Sciatic nerve (tissue), 2 donors: ENCODE measurements at regions not wholly inside any gene's neighbourhood (a gene's known extent, or its start where the extent isn't known, plus 50 kb on each side); places are given as distances from the start of the nearest gene placed in this dataset.
"Not testable (repeated sequence)": the region's sequence is repeated elsewhere in the genome, so short reads cannot be mapped to it uniquely, and the experiment has no call there.

Experiments used
- ATAC-seq: fragments of 200-7000 bp; cut with Tn5 transposase; one replicate; pipeline ENCODE4 v1.9.1; 2020; ENCODE audit warnings: mild to moderate bottlenecking, moderate library complexity
- DNase-seq: peaks from one replicate; pipeline ENCODE4 v3.0.0-alpha.2; 2020; ENCODE audit warnings: low spot score
- intact Hi-C: fragments of 100-400 bp; cut with DNase I; formaldehyde crosslinking; loops from one replicate; pipeline ENCODE4 v1.14.2; 2022
- donor health status: DM: no; HTN: no; CAD: no.
- donor health status: DM: no; HTN: no; CAD: no.

DNA sequence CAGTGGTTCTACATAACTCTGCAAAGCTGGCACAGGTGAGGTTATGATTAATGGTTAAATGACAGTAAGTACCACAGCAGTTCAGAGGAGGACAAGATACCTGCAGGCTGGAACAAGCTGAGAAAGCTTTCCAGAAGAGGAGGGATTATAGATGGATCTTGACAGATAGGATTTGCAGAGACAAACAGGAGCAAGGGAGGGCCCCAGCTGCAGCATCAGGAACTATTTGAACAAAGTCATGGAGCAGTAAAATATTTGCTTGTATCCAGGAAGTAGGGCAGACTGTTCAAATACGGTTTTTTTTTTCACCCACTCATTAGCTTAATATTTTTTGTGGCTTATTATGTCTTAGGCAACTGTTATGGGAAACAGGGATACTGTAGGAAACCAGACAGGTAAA lies 144.4 kb upstream of the MAN1A1 start:
- intact Hi-C loops, result no loop called here
- no peak for ATAC-seq
- DNase-seq, result no peak

- DNase-seq, ATAC-seq, intact Hi-C loops: not testable (repeated sequence)
Observed at GRCh38 chr6:119491112-119491511, 141.6 kb upstream of the MAN1A1 start.

GRCh38 chr6:119490050-119490449 lies 140.5 kb upstream of the MAN1A1 start:
- intact Hi-C loops, result not testable (repeated sequence)

DNA sequence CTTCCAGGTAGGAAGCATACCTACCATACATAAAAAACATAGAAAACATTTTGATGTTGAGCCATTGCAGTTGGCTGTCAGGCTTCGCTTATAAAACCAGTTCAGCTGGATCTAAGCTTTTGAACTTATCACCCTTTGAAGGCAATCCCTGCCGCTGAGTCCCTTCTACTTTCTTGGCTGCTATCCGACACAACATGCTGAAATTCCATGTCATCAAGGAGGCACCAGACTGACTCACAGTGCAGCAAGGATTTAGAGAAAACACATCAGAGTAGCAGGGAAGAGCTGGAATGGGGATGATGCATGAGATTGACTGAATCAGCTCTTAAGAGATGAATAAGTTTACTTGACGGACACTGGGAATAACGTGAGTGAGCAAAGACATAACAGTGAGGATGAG lies 135.0 kb upstream of the MAN1A1 start:
- intact Hi-C loops, result no loop called here
- no peak for DNase-seq

More at GRCh38 chr6:119490050-119490449, 140.5 kb upstream of the MAN1A1 start:
- not testable (repeated sequence) for DNase-seq, ATAC-seq

GRCh38 chr6:119483908-119484307 lies 134.3 kb upstream of the MAN1A1 start:
- intact Hi-C loops, result no loop called here
- no peak for ATAC-seq
- DNase-seq, result no peak

More for the DNA sequence above, 135.0 kb upstream of the MAN1A1 start:
- ATAC-seq, result no peak

- DNase-seq (no peak), ATAC-seq (no peak)
- intact Hi-C loops, result no loop called here
Observed at GRCh38 chr6:119482850-119483285, 133.3 kb upstream of the MAN1A1 start.

DNA sequence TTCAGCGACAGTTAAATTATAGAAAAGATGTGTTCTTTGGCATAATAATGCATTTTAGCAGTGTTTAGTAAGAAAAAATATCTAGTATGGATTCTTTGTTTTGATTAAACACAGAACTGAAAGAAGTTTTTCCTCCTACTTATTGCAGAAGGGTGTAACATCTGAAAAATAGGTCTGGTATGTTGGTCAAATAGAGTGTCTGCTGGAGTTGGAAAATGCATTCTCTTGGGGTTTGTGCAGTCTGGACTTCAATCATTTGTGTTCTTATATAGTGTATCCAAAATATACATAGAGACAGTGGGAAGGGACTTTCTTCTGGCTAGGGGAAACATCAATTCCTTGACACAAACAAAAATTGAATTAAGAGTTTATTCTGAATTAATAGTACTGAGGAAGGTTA lies 132.4 kb upstream of the MAN1A1 start:
- intact Hi-C loops, result no loop called here

DNA sequence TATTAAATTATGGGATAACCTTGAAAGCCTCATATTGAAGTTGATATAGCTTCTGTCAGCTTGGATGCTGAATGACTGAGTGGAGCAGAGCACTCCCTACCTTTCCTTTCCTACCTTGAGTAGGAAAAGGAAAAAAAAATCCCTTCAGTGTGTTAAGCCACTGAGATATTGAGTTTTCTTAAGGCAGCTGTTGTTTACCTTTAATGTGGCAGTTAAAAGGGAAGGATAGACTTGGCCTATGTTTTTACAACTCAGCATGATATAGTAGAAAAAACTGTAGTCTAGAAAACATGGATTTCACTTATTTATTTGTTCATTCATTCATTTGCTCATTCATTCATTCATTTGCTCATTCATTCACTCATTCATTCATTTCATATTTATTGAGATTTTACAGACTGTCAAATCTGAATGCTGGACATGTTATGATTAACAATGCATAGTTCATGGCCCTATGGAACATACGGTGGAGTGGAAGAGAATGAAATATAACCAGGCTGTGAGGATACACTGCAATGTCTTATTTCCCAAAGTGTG lies 131.5 kb upstream of the MAN1A1 start:
- intact Hi-C loops, result no loop called here
- DNase-seq (no peak), ATAC-seq (no peak)

More for the DNA sequence above, 132.4 kb upstream of the MAN1A1 start:
- no peak for ATAC-seq
- no peak for DNase-seq

GRCh38 chr6:119479860-119480655 lies 130.5 kb upstream of the MAN1A1 start:
- DNase-seq (no peak), ATAC-seq (no peak)
- intact Hi-C loops, result no loop called here

DNA sequence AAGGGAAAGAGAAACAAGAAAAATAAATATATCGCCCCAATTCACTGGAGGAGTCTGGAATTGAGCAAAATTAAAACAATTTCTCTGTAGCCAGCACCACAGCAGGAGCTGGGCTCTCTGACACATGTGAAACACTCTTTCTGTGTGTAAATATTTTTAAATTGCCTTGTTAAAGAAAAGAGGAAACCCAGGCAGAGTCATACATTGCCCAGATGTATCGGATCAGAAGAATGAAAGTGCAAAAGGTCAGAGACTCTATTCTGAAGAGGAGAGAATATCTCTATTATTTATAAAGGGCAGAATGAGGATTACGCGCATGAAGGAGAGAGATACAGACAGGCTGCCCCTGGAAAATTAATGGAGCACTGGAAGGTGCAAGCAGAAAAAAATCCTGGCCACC lies 127.0 kb upstream of the MAN1A1 start:
- DNase-seq, result no peak
- ATAC-seq, result no peak
- intact Hi-C loops, result no loop called here

DNA sequence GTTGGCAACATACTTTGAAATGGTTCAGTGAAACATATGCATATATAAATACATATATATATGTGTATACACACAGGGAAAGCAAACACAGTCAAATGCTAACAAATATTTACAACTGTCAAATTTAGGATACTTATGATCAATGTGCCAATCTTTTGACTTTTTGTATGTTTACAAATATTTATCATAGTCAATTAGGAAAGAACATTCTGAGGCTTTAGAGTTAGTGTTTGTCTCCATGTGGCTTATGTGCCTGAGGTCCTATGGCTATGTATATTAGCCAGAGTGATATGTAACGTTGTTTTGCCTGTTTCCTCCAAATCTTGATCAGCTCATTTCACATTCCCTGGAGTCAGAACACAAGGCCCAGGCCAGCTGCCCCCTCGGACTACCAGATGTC lies 126.5 kb upstream of the MAN1A1 start:
- DNase-seq (no peak), ATAC-seq (no peak)
- intact Hi-C loops, result no loop called here

DNA sequence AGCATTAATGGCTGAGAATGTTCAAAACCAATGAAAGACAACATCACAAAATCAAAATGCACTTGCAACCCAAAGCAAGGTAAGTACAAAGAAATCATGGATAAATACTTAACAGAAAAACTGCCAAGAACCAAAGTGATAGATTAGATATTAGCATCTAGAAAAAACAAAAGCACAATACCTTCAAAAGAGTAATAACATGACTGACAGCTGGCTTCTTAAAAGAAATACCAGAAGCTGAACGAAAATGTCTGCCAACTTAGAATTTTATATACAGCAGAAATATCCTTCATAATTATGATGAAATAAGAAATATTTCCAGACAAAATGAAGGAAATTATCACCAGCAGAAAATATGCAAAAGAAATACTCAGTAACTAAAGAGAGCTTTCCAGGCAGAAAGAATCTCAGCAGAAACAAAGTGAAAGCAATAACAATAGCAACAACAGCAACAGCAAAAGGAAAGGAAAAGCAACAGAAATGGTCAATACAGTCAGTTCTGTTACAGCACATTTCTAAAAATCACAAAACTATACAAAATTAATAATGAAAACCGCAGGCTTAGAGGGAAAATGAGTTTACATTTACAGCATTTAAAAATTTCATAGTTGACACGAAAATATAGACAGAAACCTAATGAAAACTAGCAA lies 121.5 kb upstream of the MAN1A1 start:
- intact Hi-C loops, result no loop called here
- DNase-seq (no peak), ATAC-seq (no peak)

DNA sequence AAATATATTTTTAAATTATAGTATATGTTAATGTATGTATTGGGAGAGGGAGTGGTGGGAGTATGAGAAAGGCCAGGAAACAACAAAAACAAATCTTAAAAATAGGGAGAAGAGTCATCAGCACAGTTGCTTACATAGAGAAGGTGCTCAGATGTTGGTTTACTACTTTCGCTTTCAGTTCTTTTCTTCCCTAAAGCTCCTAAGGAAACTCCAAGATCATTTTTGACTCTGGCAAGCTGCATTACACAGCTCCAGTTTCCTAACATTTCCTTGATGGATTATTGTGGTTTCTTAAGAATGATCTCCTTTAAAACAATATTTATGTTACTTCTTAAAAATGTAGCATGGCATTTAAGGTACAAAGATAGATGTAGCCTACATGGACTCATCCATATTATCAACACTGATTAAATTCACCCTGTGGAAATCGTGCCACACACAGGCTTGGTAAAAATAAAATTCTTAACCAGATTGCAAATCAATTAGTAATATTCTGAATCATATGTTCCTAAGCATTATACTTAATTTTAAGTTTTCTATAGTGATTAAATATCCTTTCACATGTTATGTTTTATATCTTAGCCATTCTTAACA lies 118.0 kb upstream of the MAN1A1 start:
- ATAC-seq, result peak; percentile 87
- no peak for DNase-seq
- intact Hi-C loops, result no loop called here

GRCh38 chr6:119466226-119466625 lies 116.7 kb upstream of the MAN1A1 start:
- ATAC-seq, result no peak
- intact Hi-C loops, result no loop called here
- no peak for DNase-seq

- no peak for ATAC-seq
- no peak for DNase-seq
- intact Hi-C loops, result no loop called here
Observed at GRCh38 chr6:119463081-119463626, 113.6 kb upstream of the MAN1A1 start.

DNA sequence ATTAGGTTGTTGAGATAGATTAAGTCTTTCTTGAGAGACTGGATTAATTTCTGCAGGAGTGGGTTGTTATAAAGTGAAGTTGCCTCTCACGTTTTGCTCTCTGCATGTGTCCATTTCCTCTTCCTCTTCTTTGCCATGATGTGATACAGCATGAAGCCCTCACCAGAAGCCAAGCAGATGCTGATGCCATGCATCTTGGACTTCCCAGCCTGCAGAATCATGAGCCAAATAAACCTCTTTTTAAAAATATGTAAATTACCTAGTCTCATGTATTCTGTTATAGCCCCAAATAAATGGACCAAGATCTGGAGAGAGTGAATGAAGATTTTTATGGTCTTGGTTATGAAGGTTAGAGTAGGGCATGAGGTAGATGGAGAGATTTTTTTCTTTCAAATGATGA lies 111.6 kb upstream of the MAN1A1 start:
- ATAC-seq (no peak), DNase-seq (no peak)

DNA sequence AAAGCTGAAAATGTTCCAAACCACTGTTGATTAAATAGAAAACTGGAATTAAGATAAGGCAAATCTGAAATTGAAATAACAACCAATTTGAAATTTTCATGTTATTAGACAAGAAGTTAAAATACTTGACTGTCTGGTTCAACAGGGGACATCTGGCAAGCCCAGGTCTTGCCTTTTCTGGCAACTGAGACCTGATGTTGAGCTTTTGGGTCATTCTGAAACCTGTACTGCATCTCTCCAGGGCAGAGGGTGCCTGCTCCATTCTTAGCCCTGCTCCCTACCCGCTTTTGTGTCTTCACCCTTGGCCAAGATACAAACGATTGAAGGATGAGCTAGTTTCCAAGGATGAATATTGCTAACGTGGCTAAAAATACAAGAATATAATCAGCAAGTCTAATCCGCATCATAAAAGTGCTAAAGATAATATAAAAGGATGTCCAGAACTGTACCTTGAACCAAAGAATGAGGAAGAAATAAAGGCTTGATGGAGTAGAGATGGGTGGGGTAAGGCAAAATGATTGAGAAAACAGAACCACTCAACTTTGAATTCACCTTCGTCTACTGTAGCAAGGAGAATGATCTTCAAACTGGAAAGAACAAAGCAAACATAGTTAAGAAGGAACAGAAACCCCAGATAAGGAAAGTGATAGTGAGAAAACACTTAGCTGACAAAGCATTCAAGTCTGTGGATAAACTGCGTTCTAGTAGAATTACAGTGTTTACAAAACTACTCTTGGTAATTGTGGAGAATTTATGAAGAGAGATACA lies 109.8 kb upstream of the MAN1A1 start:
- DNase-seq (no peak), ATAC-seq (no peak)
- intact Hi-C loops, result no loop called here

More for the DNA sequence above, 111.6 kb upstream of the MAN1A1 start:
- intact Hi-C loops, result no loop called here

GRCh38 chr6:119454714-119455113 lies 105.2 kb upstream of the MAN1A1 start:
- DNase-seq, result no peak

More at GRCh38 chr6:119454714-119455113, 105.2 kb upstream of the MAN1A1 start:
- peak; percentile 49 for ATAC-seq
- intact Hi-C loops, result no loop called here
